ENCODE measurements at regions not wholly inside any gene's neighbourhood (a gene's known extent, or its start where the extent isn't known, plus 50 kb on each side); places are given as distances from the start of the nearest gene placed in this dataset.
"Not testable (repeated sequence)": the region's sequence is repeated elsewhere in the genome, so short reads cannot be mapped to it uniquely, and the experiment has no call there.

GRCh38 chr2:87417147-87417546, 330.7 kb upstream of the PLGLB2 start:
- TF ChIP-seq CTCF (optimal IDR thresholded peaks at IDR 0.05 in 1 of 3, IDR thresholded peaks at IDR 0.05 in 1 of 3, conservative IDR thresholded peaks at IDR 0.05 in 1 of 3; ENCODE audit: extremely low read depth in 1 of 3, insufficient read depth in 2 of 3, low read length in 3 of 3); EZH2 (IDR thresholded peaks at IDR 0.05; ENCODE audit: low read length): not testable (repeated sequence)
